H9 (cell line): ENCODE measurements at regions not wholly inside any gene's neighbourhood (a gene's known extent, or its start where the extent isn't known, plus 50 kb on each side); places are given as distances from the start of the nearest gene placed in this dataset.

Source experiments
- DNase-seq: peaks from one replicate; pipeline ENCODE4 v3.0.0-alpha.2; 2017
- H2AFZ ChIP-seq: one replicate; pipeline ENCODE4 v1.6.1; 2013; ENCODE audit warnings: mild to moderate bottlenecking, low read length, control low read depth, moderate library complexity
- H2AK5ac ChIP-seq: 2 replicates; pipeline ENCODE4 v1.6.1; 2013; ENCODE audit warnings: low read length, control low read depth, mixed read lengths; ENCODE audit not compliant: insufficient read length
- H2BK120ac ChIP-seq: one replicate; pipeline ENCODE4 v1.6.1; 2013; ENCODE audit warnings: low read depth, mild to moderate bottlenecking, low read length, control low read depth, inconsistent platforms; ENCODE audit not compliant: poor library complexity, severe bottlenecking
- H2BK12ac ChIP-seq: 2 replicates; pipeline ENCODE4 v1.6.1; 2013; ENCODE audit warnings: low read length, control low read depth, mixed read lengths, low read depth; ENCODE audit not compliant: insufficient read length
- H2BK15ac ChIP-seq: 2 replicates; pipeline ENCODE4 v1.6.1; 2013; ENCODE audit warnings: low read depth, low read length, control low read depth
- H2BK20ac ChIP-seq: one replicate; pipeline ENCODE4 v1.6.1; 2013; ENCODE audit warnings: low read depth, mild to moderate bottlenecking, low read length, control low read depth, inconsistent platforms; ENCODE audit not compliant: poor library complexity, severe bottlenecking
- H2BK5ac ChIP-seq: 2 replicates; pipeline ENCODE4 v1.6.1; 2013; ENCODE audit warnings: low read length, control low read depth, mixed read lengths; ENCODE audit not compliant: insufficient read length
- H3K14ac ChIP-seq: 2 replicates; pipeline ENCODE4 v1.6.1; 2013; ENCODE audit warnings: low read length, control low read depth; ENCODE audit not compliant: insufficient read depth
- H3K18ac ChIP-seq: 2 replicates; pipeline ENCODE4 v1.6.1; 2013; ENCODE audit warnings: low read depth, mild to moderate bottlenecking, mixed read lengths, low read length, control low read depth; ENCODE audit not compliant: insufficient read length
- H3K23ac ChIP-seq: 2 replicates; pipeline ENCODE4 v1.6.1; 2013; ENCODE audit warnings: low read length, control low read depth, mixed read lengths, low read depth; ENCODE audit not compliant: insufficient read length
- H3K23me2 ChIP-seq: 2 replicates; pipeline ENCODE4 v1.6.1; 2013; ENCODE audit warnings: low read depth, mild to moderate bottlenecking, mixed read lengths, low read length, control low read depth; ENCODE audit not compliant: insufficient read length, poor library complexity, severe bottlenecking
- H3K27ac ChIP-seq: 2 replicates; pipeline ENCODE4 v1.5.1; 2013; ENCODE audit warnings: low read length, control low read depth, mixed read lengths, low read depth; ENCODE audit not compliant: insufficient read length
- H3K27me3 ChIP-seq: 2 replicates; pipeline ENCODE4 v1.6.1; 2013; ENCODE audit warnings: low read length, control low read depth, inconsistent platforms; ENCODE audit not compliant: insufficient read depth
- H3K4ac ChIP-seq: 2 replicates; pipeline ENCODE4 v1.6.1; 2013; ENCODE audit warnings: low read depth, mild to moderate bottlenecking, control low read depth, inconsistent platforms, low read length, moderate library complexity
- H3K4me1 ChIP-seq: 2 replicates; pipeline ENCODE4 v1.6.1; 2013; ENCODE audit warnings: low read length, control low read depth, inconsistent platforms; ENCODE audit not compliant: insufficient read depth
- H3K4me2 ChIP-seq: 2 replicates; pipeline ENCODE4 v1.6.1; 2013; ENCODE audit warnings: low read length, control low read depth, mixed read lengths; ENCODE audit not compliant: insufficient read length, insufficient read depth
- H3K56ac ChIP-seq: 2 replicates; pipeline ENCODE4 v1.6.1; 2013; ENCODE audit warnings: low read depth, mild to moderate bottlenecking, mixed read lengths, low read length, control low read depth; ENCODE audit not compliant: insufficient read length
- H3K79me1 ChIP-seq: 2 replicates; pipeline ENCODE4 v1.6.1; 2013; ENCODE audit warnings: low read depth, mild to moderate bottlenecking, moderate library complexity, low read length, control low read depth, inconsistent platforms; ENCODE audit not compliant: insufficient read depth, poor library complexity, severe bottlenecking
- H3K79me2 ChIP-seq: 2 replicates; pipeline ENCODE4 v1.6.1; 2013; ENCODE audit warnings: low read length, control low read depth, inconsistent platforms; ENCODE audit not compliant: insufficient read depth
- H3K9ac ChIP-seq: 2 replicates; pipeline ENCODE4 v1.6.1; 2013; ENCODE audit warnings: low read length, control low read depth, mixed read lengths; ENCODE audit not compliant: insufficient read length; ENCODE audit errors: extremely low read depth
- H3K9me3 ChIP-seq: one replicate; pipeline ENCODE4 v1.6.1; 2013; ENCODE audit warnings: low read depth, low read length, inconsistent platforms; ENCODE audit not compliant: control insufficient read depth
- H3T11ph ChIP-seq: one replicate; pipeline ENCODE4 v1.6.1; 2013; ENCODE audit warnings: mild to moderate bottlenecking, low read length, control low read depth, inconsistent platforms
- H4K20me1 ChIP-seq: one replicate; pipeline ENCODE4 v1.6.1; 2013; ENCODE audit not compliant: control insufficient read depth, insufficient read length, insufficient read depth
- H4K5ac ChIP-seq: 2 replicates; pipeline ENCODE4 v1.6.1; 2013; ENCODE audit warnings: low read depth, mild to moderate bottlenecking, mixed read lengths, low read length, control low read depth; ENCODE audit not compliant: insufficient read length
- H4K8ac ChIP-seq: replicated peaks from 2 replicates; pipeline ENCODE4 v1.6.1; 2013; ENCODE audit warnings: low read length, control low read depth, mixed read lengths, low read depth; ENCODE audit not compliant: insufficient read length
- H4K91ac ChIP-seq: 2 replicates; pipeline ENCODE4 v1.6.1; 2013; ENCODE audit warnings: low read depth, mild to moderate bottlenecking, moderate library complexity, mixed read lengths, low read length, control low read depth; ENCODE audit not compliant: insufficient read length
- H3K27ac Mint-ChIP-seq, 3 experiments: 2 replicates in 2 of 3; 3 replicates in 1 of 3; pipeline ENCODE4 v1.8.0; 2020 to 2021; ENCODE audit warnings: mixed read lengths in 3 of 3, mild to moderate bottlenecking in 1 of 3, moderate library complexity in 1 of 3
- H3K27me3 Mint-ChIP-seq: 2 replicates; pipeline ENCODE4 v1.8.0; 2021; ENCODE audit warnings: low read depth, mild to moderate bottlenecking, moderate library complexity, mixed read lengths
- H3K36me3 Mint-ChIP-seq, 3 experiments: 2 replicates in 2 of 3; 3 replicates in 1 of 3; pipeline ENCODE4 v1.8.0; 2020 to 2021; ENCODE audit warnings: low read depth in 3 of 3, mixed read lengths in 3 of 3; ENCODE audit not compliant: insufficient read depth in 1 of 3
- H3K4me1 Mint-ChIP-seq, 2 experiments: 2 replicates each; pipeline ENCODE4 v1.8.0; 2020; ENCODE audit warnings: mixed read lengths in 2 of 2
- H3K4me3 Mint-ChIP-seq, 2 experiments: 2 replicates in 1 of 2; 3 replicates in 1 of 2; pipeline ENCODE4 v1.8.0; 2020 to 2021; ENCODE audit warnings: mild to moderate bottlenecking in 2 of 2, mixed read lengths in 2 of 2, moderate library complexity in 1 of 2
- H3K9me3 Mint-ChIP-seq, 2 experiments: 2 replicates in 1 of 2; 3 replicates in 1 of 2; pipeline ENCODE4 v1.8.0; 2020; ENCODE audit warnings: mild to moderate bottlenecking in 2 of 2, mixed read lengths in 2 of 2, moderate library complexity in 1 of 2
- CTCF ChIP-seq: fragments of 200-600 bp; sonication (generic); conservative IDR thresholded peaks from 3 replicates; pipeline ENCODE4 v1.8.0; 2021; ENCODE audit warnings: antibody characterized with exemption, mild to moderate bottlenecking
- WGBS: extraction: QIAGEN DNeasy Blood & Tissue Kit; methylation state at CpG from one replicate; pipeline ENCODE4 v1.1.7; 2013; ENCODE audit warnings: missing lambda C conversion rate, low lambda C conversion rate, mixed read lengths; ENCODE audit not compliant: insufficient read length; ENCODE audit errors: extremely low coverage; 5-methylcytosine and 5-hydroxymethylcytosine counted together

DNA sequence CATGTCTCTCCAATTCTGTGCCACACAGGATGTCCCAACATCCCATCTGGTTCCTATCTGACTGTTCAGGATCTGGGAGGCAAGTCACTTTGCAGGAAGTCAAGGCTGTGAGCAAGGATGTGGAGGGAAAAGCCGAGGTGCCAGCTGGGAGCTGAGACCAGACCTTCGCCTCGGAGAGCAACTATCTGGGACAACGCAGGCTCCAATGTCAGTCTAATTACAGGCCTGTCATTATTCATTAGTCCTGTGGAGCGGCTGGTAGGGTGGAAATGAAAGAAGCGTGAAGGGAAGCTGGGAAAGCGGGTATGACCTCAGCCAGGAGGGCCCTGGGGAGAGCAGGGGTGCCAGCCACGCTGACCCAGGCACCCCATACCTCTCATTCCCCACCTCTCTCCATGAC is 147.3 kb downstream of the UNC5CL start:
- Histone ChIP-seq H4K5ac (no peak overlapping the region), H3K56ac (no peak overlapping the region), H3K27ac (no peak overlapping the region), H2AFZ (no peak overlapping the region), H2BK15ac (no peak overlapping the region), H3K23ac (no peak overlapping the region), H2BK12ac (no peak overlapping the region), H2BK5ac (no peak overlapping the region), H2AK5ac (no peak overlapping the region), H3K18ac (no peak overlapping the region), H3K4me2 (no peak overlapping the region), H2BK20ac (no peak overlapping the region), H4K91ac (no peak overlapping the region), H4K20me1 (no peaks in the 10 kb centered on the region), H3K79me2 (no peaks in the 10 kb centered on the region), H3K23me2 (no peaks in the 10 kb centered on the region), H3K14ac (no peak overlapping the region), H4K8ac (no peak overlapping the region), H3K79me1 (no peaks in the 10 kb centered on the region), H3K4ac (no peak overlapping the region), H3K27me3 (no peaks in the 10 kb centered on the region), H3T11ph (no peak overlapping the region), H3K9ac (no peak overlapping the region), H3K4me1 (no peaks in the 10 kb centered on the region), H3K9me3 (no peaks in the 10 kb centered on the region), H2BK120ac (no peak overlapping the region)
- no peaks in the 10 kb centered on the region for H3K36me3 Mint-ChIP-seq
- no peak overlapping the region for H3K27ac Mint-ChIP-seq
- H3K9me3 Mint-ChIP-seq: no peaks in the 10 kb centered on the region
- WGBS: no CpG with 5 or more reads among the region's 8 CpGs
- DNase-seq: no peak
- no peak for TF ChIP-seq CTCF
- H3K4me3 Mint-ChIP-seq: no peak overlapping the region
- peaks cover 0 to 8% of the 10 kb centered on the region in 2 experiments; a peak in 2 of 4 replicates for H3K4me1 Mint-ChIP-seq
- H3K27me3 Mint-ChIP-seq: peaks cover 9% of the 10 kb centered on the region
